PC-9 (cell line): ENCODE measurements at regions not wholly inside any gene's neighbourhood (a gene's known extent, or its start where the extent isn't known, plus 50 kb on each side); places are given as distances from the start of the nearest gene placed in this dataset.

Experiments used
- BruUV-seq: library from RNA; stranded (reverse); fragments of 400-500 nt; replicated peaks from 2 replicates; lab custom pipeline; 2021; lab: Mats Ljungman, UMichigan
- CTCF ChIA-PET: fragments of 300-600 bp; sonication (Branson Sonifier 250); formaldehyde crosslinking; loops from one replicate; lab custom pipeline; 2022; ENCODE audit warnings: antibody characterized with exemption; lab: Charles Lee
- POLR2A ChIA-PET: fragments of 300-600 bp; sonication (Branson Sonifier 250); formaldehyde crosslinking; loops from one replicate; lab custom pipeline; 2022; ENCODE audit warnings: antibody characterized with exemption; ENCODE audit not compliant: unreplicated experiment; lab: Charles Lee
- DNase-seq, 2 experiments: peaks; one replicate each; pipeline versions ENCODE4 v3.0.0 to v3.0.0-alpha.2; 2015 to 2022; ENCODE audit warnings: mixed read lengths in 1 of 2
- H2AFZ ChIP-seq: fragments of 200-600 bp; sonication (generic); 2 replicates; pipeline ENCODE4 v1.8.1; 2017; ENCODE audit warnings: antibody characterized with exemption
- H3F3A ChIP-seq: fragments of 200-600 bp; sonication (generic); 2 replicates; pipeline ENCODE4 v1.8.1; 2017; ENCODE audit warnings: antibody characterized with exemption, mild to moderate bottlenecking, low read depth; ENCODE audit not compliant: insufficient read depth
- H3K27ac ChIP-seq: fragments of 200-600 bp; sonication (generic); 2 replicates; pipeline ENCODE4 v1.6.1; 2016; ENCODE audit warnings: mixed run types
- H3K27me3 ChIP-seq: fragments of 200-600 bp; sonication (generic); 2 replicates; pipeline ENCODE4 v1.6.1; 2016; ENCODE audit warnings: low read depth, mixed run types; ENCODE audit not compliant: insufficient read depth
- H3K36me3 ChIP-seq: fragments of 200-600 bp; sonication (generic); 2 replicates; pipeline ENCODE4 v1.6.1; 2016; ENCODE audit warnings: low read depth, mixed run types
- H3K4me1 ChIP-seq: fragments of 200-600 bp; sonication (generic); replicated peaks from 2 replicates; pipeline ENCODE4 v1.6.1; 2016; ENCODE audit warnings: mixed run types; ENCODE audit not compliant: insufficient read depth
- H3K4me2 ChIP-seq: fragments of 200-600 bp; sonication (generic); 2 replicates; pipeline ENCODE4 v1.6.1; 2017; ENCODE audit warnings: mixed run types
- H3K4me3 ChIP-seq: fragments of 200-600 bp; sonication (generic); 2 replicates; pipeline ENCODE4 v1.6.1; 2016; ENCODE audit warnings: mixed run types
- H3K79me2 ChIP-seq: fragments of 200-600 bp; sonication (generic); 2 replicates; pipeline ENCODE4 v1.6.1; 2017; ENCODE audit warnings: low read depth, mixed run types
- H3K9me2 ChIP-seq: fragments of 200-600 bp; sonication (generic); 2 replicates; pipeline ENCODE4 v1.8.1; 2017; ENCODE audit warnings: mild to moderate bottlenecking; ENCODE audit not compliant: insufficient read depth
- H3K9me3 ChIP-seq: fragments of 200-600 bp; sonication (generic); 2 replicates; pipeline ENCODE4 v1.8.1; 2016; ENCODE audit warnings: low read depth; ENCODE audit not compliant: insufficient read depth
- H4K20me1 ChIP-seq: fragments of 200-600 bp; sonication (generic); 2 replicates; pipeline ENCODE4 v1.8.1; 2017; ENCODE audit not compliant: insufficient read depth
- CTCF ChIP-seq: fragments of 200-600 bp; sonication (generic); conservative IDR thresholded peaks from 2 replicates; pipeline ENCODE4 v1.6.1; 2017; ENCODE audit warnings: mixed run types, antibody characterized with exemption, mild to moderate bottlenecking, moderate library complexity
- EZH2 ChIP-seq: fragments of 200-600 bp; sonication (generic); IDR thresholded peaks from 2 replicates; pipeline ENCODE4 v1.8.0; 2017; ENCODE audit warnings: antibody characterized with exemption, low read depth
- intact Hi-C: fragments of 100-400 bp; cut with micrococcal nuclease; formaldehyde crosslinking; loops from one replicate; pipeline ENCODE4 v1.10.0; 2022; ENCODE audit not compliant: unreplicated experiment

GRCh38 chr21:15437883-15438282, 291.9 kb upstream of the USP25 start:
- Histone ChIP-seq H3F3A (no peaks in the 10 kb centered on the region), H3K4me3 (no peak overlapping the region), H3K79me2 (no peaks in the 10 kb centered on the region), H3K9me3 (no peaks in the 10 kb centered on the region), H3K4me1 (no peaks in the 10 kb centered on the region), H3K9me2 (0 out of 2 replicates have a peak, but pooled peaks cover 4% of the 10 kb centered on the region), H3K27me3 (no peaks in the 10 kb centered on the region), H3K36me3 (no peaks in the 10 kb centered on the region), H3K27ac (no peak overlapping the region), H4K20me1 (no peaks in the 10 kb centered on the region), H2AFZ (0 out of 2 replicates have a peak overlapping the region, but pooled peaks have one; percentile 16), H3K4me2 (no peak overlapping the region)
- TF ChIP-seq CTCF (no peak), EZH2 (no peak)
- no peak for DNase-seq
- ChIA-PET CTCF (no interaction called here), POLR2A (no interaction called here)
- intact Hi-C loops, result no loop called here
- no TSS peak for BruUV-seq

GRCh38 chr21:15439726-15440125, 290.1 kb upstream of the USP25 start:
- no peaks in the 10 kb centered on the region for H3K36me3 ChIP-seq
- no peaks in the 10 kb centered on the region for H3F3A ChIP-seq
- H3K4me1 ChIP-seq, result no peaks in the 10 kb centered on the region
- no peaks in the 10 kb centered on the region for H3K79me2 ChIP-seq
- H3K4me2 ChIP-seq, result no peak overlapping the region
- H3K9me3 ChIP-seq, result no peaks in the 10 kb centered on the region; the same call in 1 of the 2 replicates
- H4K20me1 ChIP-seq, result no peaks in the 10 kb centered on the region
- H3K4me3 ChIP-seq, result no peak overlapping the region
- BruUV-seq, result no TSS peak
- no peak overlapping the region for H2AFZ ChIP-seq
- H3K9me2 ChIP-seq, result 0 out of 2 replicates have a peak, but pooled peaks cover 4% of the 10 kb centered on the region
- no peak for DNase-seq
- no peak overlapping the region for H3K27ac ChIP-seq
- POLR2A ChIA-PET, result no interaction called here
- no peaks in the 10 kb centered on the region for H3K27me3 ChIP-seq
- no peak for TF ChIP-seq EZH2
- intact Hi-C loops, result no loop called here
- CTCF ChIA-PET, result no interaction called here

- no peaks in the 10 kb centered on the region for H3F3A ChIP-seq
- no peak overlapping the region for H3K27ac ChIP-seq
- intact Hi-C loops, result no loop called here
- ChIA-PET POLR2A (no interaction called here), CTCF (no interaction called here)
- DNase-seq, result no peak
- H3K27me3 ChIP-seq, result no peaks in the 10 kb centered on the region
- no peaks in the 10 kb centered on the region for H3K9me2 ChIP-seq
- BruUV-seq, result no TSS peak
- H4K20me1 ChIP-seq, result no peaks in the 10 kb centered on the region
- H3K4me2 ChIP-seq, result no peak overlapping the region
- H2AFZ ChIP-seq, result no peak overlapping the region
- H3K36me3 ChIP-seq, result no peaks in the 10 kb centered on the region
- H3K9me3 ChIP-seq, result no peaks in the 10 kb centered on the region; the same call in 1 of the 2 replicates
- H3K4me1 ChIP-seq, result no peaks in the 10 kb centered on the region
- H3K4me3 ChIP-seq, result no peak overlapping the region
- no peaks in the 10 kb centered on the region for H3K79me2 ChIP-seq
- TF ChIP-seq EZH2 (no peak), CTCF (no peak)
These were observed 288.7 kb upstream of the USP25 start for GRCh38 chr21:15441060-15441493.

GRCh38 chr21:15441992-15442391, 287.8 kb upstream of the USP25 start:
- BruUV-seq, result no TSS peak
- no peak for DNase-seq
- Histone ChIP-seq H4K20me1 (no peaks in the 10 kb centered on the region), H3K27me3 (no peaks in the 10 kb centered on the region), H3K4me1 (no peaks in the 10 kb centered on the region), H3K79me2 (no peaks in the 10 kb centered on the region), H2AFZ (no peak overlapping the region), H3F3A (no peaks in the 10 kb centered on the region), H3K9me2 (no peaks in the 10 kb centered on the region), H3K4me3 (no peak overlapping the region), H3K27ac (no peak overlapping the region), H3K4me2 (no peak overlapping the region), H3K9me3 (no peaks in the 10 kb centered on the region; the same call in 1 of the 2 replicates), H3K36me3 (no peaks in the 10 kb centered on the region)
- intact Hi-C loops, result no loop called here
- TF ChIP-seq CTCF, result no peak
- no peak for TF ChIP-seq EZH2
- POLR2A ChIA-PET, result no interaction called here
- CTCF ChIA-PET, result no interaction called here
